SKM-1 treated with dmso at 0.1 percent for 144 hours (cell line): ENCODE measurements at regions not wholly inside any gene's neighbourhood (a gene's known extent, or its start where the extent isn't known, plus 50 kb on each side); places are given as distances from the start of the nearest gene placed in this dataset.

ENCODE experiments used
- DNase-seq: peaks from one replicate; lab custom pipeline; 2025; ENCODE audit not compliant: unreplicated experiment; lab: John Stamatoyannopoulos, UW

GRCh38 chr18:78511666-78512601 is 467.7 kb upstream of the SALL3 start:
- no peak for DNase-seq

GRCh38 chr18:78514910-78515670 is 464.5 kb upstream of the SALL3 start:
- DNase-seq, result no peak

GRCh38 chr18:78517328-78517727 is 462.3 kb upstream of the SALL3 start:
- DNase-seq, result no peak

- DNase-seq, result no peak
These were observed 461.6 kb upstream of the SALL3 start for GRCh38 chr18:78517973-78518372.

GRCh38 chr18:78518805-78519204 is 460.8 kb upstream of the SALL3 start:
- DNase-seq, result no peak

- no peak for DNase-seq
These were observed 460.1 kb upstream of the SALL3 start for GRCh38 chr18:78519394-78520062.

GRCh38 chr18:78521136-78521535 is 458.5 kb upstream of the SALL3 start:
- no peak for DNase-seq

- no peak for DNase-seq
These were observed 457.9 kb upstream of the SALL3 start for GRCh38 chr18:78521744-78522143.

GRCh38 chr18:78522507-78522906 is 457.1 kb upstream of the SALL3 start:
- no peak for DNase-seq

- DNase-seq, result no peak
These were observed 455.8 kb upstream of the SALL3 start for GRCh38 chr18:78523850-78524249.

GRCh38 chr18:78525366-78526111 is 454.1 kb upstream of the SALL3 start:
- DNase-seq, result no peak

GRCh38 chr18:78526275-78526674 is 453.3 kb upstream of the SALL3 start:
- no peak for DNase-seq

- no peak for DNase-seq
These were observed 452.5 kb upstream of the SALL3 start for GRCh38 chr18:78526923-78527711.

- DNase-seq, result no peak
These were observed 451.6 kb upstream of the SALL3 start for GRCh38 chr18:78527984-78528383.

- no peak for DNase-seq
These were observed 451.0 kb upstream of the SALL3 start for GRCh38 chr18:78528411-78529258.

GRCh38 chr18:78531637-78532036 is 448.0 kb upstream of the SALL3 start:
- DNase-seq, result no peak

GRCh38 chr18:78538669-78539440 is 440.8 kb upstream of the SALL3 start:
- no peak for DNase-seq
